Sigmoid colon (tissue), 4 donors: ENCODE measurements at regions not wholly inside any gene's neighbourhood (a gene's known extent, or its start where the extent isn't known, plus 50 kb on each side); places are given as distances from the start of the nearest gene placed in this dataset.

Experiments used
- POLR2A ChIP-seq, 2 donors: fragments of 450-650 bp; IDR thresholded peaks; one replicate each; pipeline ENCODE4 v1.6.1; 2016; ENCODE audit warnings: antibody characterized with exemption in 2 of 2, mild to moderate bottlenecking in 2 of 2, moderate library complexity in 2 of 2
- POLR2AphosphoS5 ChIP-seq, 4 donors: sonication (generic); formaldehyde crosslinking; IDR thresholded peaks; one replicate each; pipeline ENCODE4 v1.6.1; 2017; ENCODE audit warnings: antibody characterized with exemption in 4 of 4
- TF ChIP-seq, protein P1 (sequence below), 4 experiments: fragments of 450-650 bp in 3 of 4; fragments of 200-600 bp in 1 of 4; IDR thresholded peaks; one replicate each; pipeline ENCODE4 v1.5.1; 2016 to 2019; ENCODE audit warnings: antibody characterized with exemption in 4 of 4, mild to moderate bottlenecking in 3 of 4, moderate library complexity in 2 of 4

DNA sequence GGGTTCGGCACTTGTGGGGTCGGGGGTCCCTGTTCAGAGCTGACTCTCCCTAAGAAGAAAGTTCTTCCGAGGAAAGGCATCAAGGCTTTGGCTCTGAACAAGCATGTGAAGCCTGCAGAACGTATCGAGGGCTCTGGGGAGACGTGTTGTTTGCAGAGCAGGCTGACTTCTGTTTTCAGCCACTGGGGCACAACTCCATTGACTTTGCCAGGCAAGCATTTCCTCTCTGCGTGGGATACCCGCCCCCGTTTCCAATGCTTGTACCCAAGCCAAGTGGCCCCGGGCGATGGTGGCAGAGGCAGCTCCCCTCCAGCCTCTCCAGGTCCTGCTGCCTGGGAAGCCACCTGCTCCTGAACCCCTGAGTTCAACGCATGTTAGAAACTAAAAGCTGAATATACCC, 255.7 kb downstream of the RBFOX3 start:
- TF ChIP-seq, protein P1, sequence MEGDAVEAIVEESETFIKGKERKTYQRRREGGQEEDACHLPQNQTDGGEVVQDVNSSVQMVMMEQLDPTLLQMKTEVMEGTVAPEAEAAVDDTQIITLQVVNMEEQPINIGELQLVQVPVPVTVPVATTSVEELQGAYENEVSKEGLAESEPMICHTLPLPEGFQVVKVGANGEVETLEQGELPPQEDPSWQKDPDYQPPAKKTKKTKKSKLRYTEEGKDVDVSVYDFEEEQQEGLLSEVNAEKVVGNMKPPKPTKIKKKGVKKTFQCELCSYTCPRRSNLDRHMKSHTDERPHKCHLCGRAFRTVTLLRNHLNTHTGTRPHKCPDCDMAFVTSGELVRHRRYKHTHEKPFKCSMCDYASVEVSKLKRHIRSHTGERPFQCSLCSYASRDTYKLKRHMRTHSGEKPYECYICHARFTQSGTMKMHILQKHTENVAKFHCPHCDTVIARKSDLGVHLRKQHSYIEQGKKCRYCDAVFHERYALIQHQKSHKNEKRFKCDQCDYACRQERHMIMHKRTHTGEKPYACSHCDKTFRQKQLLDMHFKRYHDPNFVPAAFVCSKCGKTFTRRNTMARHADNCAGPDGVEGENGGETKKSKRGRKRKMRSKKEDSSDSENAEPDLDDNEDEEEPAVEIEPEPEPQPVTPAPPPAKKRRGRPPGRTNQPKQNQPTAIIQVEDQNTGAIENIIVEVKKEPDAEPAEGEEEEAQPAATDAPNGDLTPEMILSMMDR (IDR thresholded peaks at IDR 0.05) = no peak
- TF ChIP-seq POLR2A (IDR thresholded peaks at IDR 0.05) = no peak
- TF ChIP-seq POLR2AphosphoS5 (IDR thresholded peaks at IDR 0.05) = no peak
